Erythroblast (primary cell): ENCODE measurements at regions not wholly inside any gene's neighbourhood (a gene's known extent, or its start where the extent isn't known, plus 50 kb on each side); places are given as distances from the start of the nearest gene placed in this dataset.

Source experiments
- GATA1 ChIP-seq: IDR thresholded peaks from 2 replicates; pipeline ENCODE4 v1.6.1; 2011; ENCODE audit warnings: low read depth, mild to moderate bottlenecking, control low read depth, low read length, moderate library complexity
- POLR2A ChIP-seq: IDR thresholded peaks from 2 replicates; pipeline ENCODE4 v1.6.1; 2011; ENCODE audit warnings: mild to moderate bottlenecking, low read length

DNA sequence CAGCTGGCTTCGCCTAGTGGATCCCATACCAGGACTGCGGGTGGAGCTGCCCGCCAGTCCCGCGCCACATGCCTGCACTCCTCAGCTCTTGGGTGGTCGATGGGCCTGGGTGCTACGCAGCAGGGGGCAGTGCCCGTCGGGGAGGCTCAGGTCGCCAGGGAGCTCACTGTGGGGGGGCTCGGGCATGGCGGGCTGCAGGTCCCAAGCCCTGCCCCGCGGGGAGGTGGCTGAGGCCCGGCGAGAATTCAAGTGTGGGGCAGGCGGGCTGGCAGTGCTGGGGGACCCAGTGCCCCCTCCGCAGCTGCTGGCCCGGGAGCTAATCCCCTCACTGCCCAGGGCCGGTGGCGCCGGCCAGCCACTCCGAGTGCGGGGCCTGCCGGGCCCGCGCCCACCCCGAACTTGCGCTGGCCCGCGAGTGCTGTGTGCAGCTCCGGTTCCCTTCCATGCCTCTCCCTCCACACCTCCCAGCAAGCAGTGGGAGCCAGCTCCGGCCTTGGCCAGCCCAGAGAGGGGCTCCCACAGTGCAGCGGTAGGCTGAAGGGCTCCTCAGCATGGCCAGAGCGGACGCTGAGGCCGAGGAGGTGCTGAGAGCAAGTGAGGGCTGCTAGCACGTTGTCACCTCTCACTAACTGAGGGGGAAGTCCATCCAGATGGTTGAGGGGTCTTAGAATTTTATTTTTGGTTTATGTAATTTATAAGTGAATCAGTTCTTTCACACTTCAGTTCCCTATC is 85.2 kb upstream of the HMCN1 start:
- no peak for TF ChIP-seq POLR2A
- no peak for TF ChIP-seq GATA1
